VCaP (cell line): ENCODE measurements at regions not wholly inside any gene's neighbourhood (a gene's known extent, or its start where the extent isn't known, plus 50 kb on each side); places are given as distances from the start of the nearest gene placed in this dataset.

Source experiments
- H3K27ac ChIP-seq: fragments of 450-650 bp; 2 replicates; pipeline ENCODE4 v1.5.1; 2017
- CTCF ChIP-seq: fragments of 450-650 bp; conservative IDR thresholded peaks from 2 replicates; pipeline ENCODE4 v1.5.1; 2017; ENCODE audit warnings: mild to moderate bottlenecking, moderate library complexity

GRCh38 chr17:45715787-45716186 lies 68.3 kb upstream of the CRHR1 start:
- no peak for TF ChIP-seq CTCF
- no peak overlapping the region for H3K27ac ChIP-seq

- no peak overlapping the region for H3K27ac ChIP-seq
- no peak for TF ChIP-seq CTCF
These were observed 65.3 kb upstream of the CRHR1 start for GRCh38 chr17:45718791-45719190.

- H3K27ac ChIP-seq, result no peak overlapping the region
- peak; percentile 74 for TF ChIP-seq CTCF
These were observed 64.6 kb upstream of the CRHR1 start for GRCh38 chr17:45719335-45720071.

- H3K27ac ChIP-seq, result no peak overlapping the region
- no peak for TF ChIP-seq CTCF
These were observed 63.7 kb upstream of the CRHR1 start for GRCh38 chr17:45720386-45720785.

GRCh38 chr17:45722161-45722560 lies 62.0 kb upstream of the CRHR1 start:
- peak; percentile 89 for TF ChIP-seq CTCF
- H3K27ac ChIP-seq, result no peak overlapping the region

- TF ChIP-seq CTCF, result no peak
- no peak overlapping the region for H3K27ac ChIP-seq
These were observed 54.7 kb upstream of the CRHR1 start for GRCh38 chr17:45729294-45729907.

- TF ChIP-seq CTCF, result no peak
These were observed 53.9 kb upstream of the CRHR1 start for GRCh38 chr17:45730192-45730591.

More at GRCh38 chr17:45730192-45730591, 53.9 kb upstream of the CRHR1 start:
- H3K27ac ChIP-seq, result no peak overlapping the region
